ENCODE measurements at regions not wholly inside any gene's neighbourhood (a gene's known extent, or its start where the extent isn't known, plus 50 kb on each side); places are given as distances from the start of the nearest gene placed in this dataset.
"Not testable (repeated sequence)": the region's sequence is repeated elsewhere in the genome, so short reads cannot be mapped to it uniquely, and the experiment has no call there.

DNA sequence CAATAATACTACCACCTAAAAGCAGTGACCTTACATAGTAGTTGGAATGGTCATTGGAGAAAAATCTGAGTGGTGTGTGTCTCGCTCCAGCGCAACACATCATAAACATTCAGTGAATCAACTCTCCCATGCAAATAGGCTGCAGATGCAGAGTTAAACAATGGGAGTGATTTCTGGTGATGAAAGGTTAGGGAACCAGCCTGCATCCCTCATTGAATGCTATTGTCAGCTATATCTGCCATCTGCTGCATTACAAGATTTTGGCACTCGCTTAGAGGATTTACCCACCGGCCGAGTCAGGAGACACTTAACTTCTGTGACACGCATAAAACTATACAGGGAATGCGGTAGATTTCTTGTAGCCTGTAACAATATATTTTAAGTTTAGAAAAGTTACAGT lies 900.9 kb downstream of the FLRT2 start:
- DNase-seq: no peak

DNA sequence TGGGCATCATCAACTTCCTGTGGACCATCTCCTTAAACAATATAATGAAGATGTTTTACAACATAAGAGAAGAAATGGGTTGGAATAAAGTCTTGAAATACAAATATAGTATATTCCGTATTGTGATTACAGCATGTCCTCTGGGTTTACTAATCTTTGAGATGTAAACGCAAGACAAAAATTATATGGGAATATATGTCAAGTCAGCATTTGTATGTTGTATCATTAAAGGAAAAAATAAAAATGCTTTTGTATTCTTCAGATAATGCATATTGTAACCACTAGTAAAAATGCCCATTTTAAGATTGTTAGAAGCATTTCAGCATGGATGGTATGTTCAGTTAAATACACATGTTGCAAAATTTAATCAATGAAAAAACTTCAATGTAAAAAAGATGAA lies 893.3 kb downstream of the FLRT2 start:
- no peak for DNase-seq

DNA sequence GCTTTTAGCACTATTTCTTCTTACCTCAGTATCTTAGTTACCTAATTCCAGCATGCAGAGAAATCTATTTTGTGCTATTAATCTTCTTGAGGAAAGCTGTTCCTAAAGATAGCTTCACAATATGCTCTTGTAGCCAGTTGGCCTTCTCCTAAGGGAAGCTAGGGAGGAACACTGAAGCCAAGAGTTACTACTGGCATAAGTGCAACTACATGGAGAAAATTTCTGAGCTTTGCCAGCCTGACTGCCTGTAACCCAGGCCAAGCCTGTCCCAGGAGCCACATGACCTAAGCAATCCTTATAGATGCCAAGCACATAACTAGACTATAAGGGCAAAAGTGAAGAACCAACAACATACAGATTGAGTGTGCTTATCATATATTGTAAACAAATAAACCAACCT lies 890.2 kb downstream of the FLRT2 start:
- no peak for DNase-seq

DNA sequence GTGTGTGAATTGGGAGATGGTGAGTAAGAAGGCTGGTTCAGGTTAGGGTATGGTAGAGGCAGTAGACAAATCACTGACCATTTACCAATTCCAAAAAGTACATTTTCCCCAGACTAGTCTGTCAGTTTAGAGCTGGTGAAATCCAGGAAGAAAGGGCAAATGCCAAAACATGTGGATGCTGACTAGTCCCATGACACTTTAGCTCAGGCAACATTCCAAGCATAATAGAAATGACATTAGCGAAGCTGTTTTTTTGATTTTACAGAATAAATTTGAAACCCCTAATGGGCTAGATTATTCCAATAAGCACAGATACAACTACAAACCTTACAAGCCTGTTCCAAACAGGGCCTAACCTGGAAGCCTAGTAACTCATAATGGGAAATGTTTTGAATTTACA lies 884.2 kb downstream of the FLRT2 start:
- no peak for DNase-seq

DNA sequence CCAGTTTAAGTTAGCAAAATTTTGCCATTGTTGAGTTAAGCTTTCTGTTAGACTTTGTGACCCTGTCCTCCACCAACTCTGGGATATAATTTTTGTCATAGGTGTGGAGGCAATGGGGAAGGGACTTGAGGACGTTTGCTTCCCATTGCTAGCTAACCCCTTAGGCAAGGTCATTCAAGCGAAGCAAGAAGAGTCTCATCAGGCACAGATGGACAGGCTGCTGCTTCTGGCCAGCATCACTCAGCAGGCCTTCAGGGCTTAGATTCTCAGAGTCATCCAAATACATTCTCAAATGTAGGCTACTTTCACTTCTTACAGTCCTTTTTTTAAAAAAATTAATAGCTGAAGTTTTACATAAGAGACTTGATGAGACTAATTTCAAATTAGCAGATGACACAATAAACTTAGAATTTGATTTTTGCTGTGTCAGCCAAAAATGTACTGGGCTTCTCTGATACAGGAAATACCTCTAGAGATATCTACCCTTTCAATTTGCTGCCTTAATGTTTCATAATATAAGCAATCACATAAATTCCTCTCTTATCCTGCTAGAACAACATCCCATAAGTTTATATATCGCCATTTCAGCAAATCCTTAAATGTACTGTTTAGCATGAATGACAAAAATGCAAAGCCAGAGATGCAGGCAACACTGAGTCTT lies 875.2 kb downstream of the FLRT2 start:
- no peak for DNase-seq

DNA sequence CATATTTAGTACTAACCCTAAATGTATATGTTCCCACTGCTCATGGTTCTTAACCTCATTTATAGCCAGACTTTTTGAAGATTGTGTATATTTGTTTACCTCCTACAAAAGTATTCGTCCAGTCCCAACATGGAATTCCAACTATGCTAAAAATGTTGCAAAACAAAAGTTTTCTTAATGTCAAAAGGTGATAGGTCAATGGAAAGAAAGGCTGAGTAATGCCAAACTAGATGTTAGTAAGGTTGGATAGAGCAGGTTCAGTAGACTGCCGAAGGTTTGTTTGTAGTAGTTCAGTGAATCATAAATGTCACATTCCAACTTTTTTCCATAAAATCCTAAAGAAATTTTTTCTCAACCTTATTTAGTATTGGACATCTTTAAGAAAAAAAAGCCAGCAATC lies 874.5 kb downstream of the FLRT2 start:
- DNase-seq: no peak

DNA sequence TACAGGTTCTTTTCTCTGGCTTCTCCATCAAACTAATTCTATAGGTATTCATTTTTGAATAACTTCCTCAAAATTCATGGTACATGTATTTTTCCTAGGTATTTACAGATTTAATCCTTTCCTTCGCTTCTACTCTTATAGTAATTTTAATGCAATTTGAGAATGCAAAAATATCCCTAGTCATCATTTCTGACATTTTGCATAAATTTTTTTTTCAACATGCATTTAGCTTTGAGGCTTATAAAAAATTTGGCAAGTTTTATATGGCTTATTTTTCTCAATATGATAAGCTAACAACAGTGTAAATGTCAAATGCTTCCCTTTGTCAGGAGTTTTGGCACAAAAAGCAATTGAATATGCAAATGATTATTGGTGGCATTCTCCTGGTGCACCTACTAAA lies 872.6 kb downstream of the FLRT2 start:
- no peak for DNase-seq

DNA sequence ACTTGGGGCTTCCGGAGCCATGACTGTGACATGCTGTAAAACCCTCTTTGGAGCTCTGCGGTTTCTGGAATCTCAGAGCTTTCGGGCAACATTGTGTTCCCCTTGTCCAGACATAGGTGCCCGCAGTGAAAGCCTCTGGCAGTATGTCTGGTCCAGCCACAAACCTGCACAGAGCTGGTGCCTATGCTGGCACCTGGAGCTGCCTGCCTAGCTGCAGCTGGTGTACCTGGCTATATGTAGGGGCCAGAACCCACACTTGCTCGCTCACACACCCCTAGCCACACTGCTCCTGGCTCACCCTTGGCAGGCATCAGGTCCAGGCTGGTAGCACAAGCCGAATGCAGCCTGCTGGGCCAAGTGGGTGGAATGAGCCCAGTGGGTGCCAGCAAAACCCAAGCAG lies 861.1 kb downstream of the FLRT2 start:
- DNase-seq: no peak

DNA sequence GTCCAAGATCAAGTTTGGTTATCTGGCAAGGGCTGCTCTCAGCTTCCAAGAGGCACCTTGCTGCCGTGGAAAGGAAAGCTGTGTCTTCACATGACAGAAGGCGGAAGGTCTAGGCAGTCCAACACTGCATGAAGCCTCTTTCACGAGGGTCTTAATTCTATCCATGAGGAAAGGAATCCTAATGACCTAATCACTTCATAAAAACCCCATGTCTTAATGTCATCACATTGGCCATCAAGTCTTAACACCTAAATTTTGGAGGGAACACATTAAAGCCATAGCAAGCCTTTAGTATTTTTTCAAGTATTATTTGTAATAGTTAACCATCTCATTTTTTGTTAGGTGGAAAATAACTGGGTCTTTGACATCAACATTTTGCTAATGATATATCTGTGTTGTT lies 858.3 kb downstream of the FLRT2 start:
- DNase-seq: no peak

DNA sequence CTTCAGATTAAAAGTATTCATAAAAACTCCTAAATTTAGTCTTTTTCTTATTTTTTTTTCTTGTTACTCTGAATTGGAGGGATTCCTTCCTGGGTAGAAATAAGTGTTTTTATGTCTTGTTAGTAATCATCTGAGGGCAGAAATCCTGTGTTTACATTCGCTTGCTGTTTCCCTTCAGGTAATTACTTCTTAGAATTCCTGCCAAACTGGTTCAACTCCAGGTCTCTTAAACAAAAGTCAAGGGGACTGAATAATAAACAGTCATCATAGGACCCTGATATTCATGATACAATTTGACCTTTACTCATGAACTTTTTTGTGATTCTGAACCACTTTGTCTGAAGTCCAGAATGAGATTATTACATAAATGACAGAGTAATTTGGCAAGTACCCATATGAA lies 843.9 kb downstream of the FLRT2 start:
- DNase-seq: no peak

DNA sequence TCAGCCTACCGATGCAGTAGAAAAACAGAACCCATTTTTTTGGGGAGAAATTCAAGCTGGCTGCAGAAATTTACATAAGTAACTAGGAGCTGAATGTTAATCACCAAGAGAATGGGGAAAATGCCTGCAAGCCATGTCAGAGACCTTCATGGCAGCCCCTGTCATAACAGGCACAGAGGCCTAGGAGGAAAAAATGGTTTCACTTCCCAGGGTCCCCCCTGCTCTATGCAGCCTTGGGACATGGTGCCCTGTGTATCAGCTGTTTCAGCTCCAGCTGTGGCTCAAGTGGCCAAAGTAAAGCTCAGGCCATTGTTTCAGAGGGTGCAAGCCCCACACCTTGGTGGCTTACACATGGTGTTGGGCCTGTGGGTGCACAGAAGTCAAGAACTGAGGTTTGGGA lies 842.5 kb downstream of the FLRT2 start:
- no peak for DNase-seq

DNA sequence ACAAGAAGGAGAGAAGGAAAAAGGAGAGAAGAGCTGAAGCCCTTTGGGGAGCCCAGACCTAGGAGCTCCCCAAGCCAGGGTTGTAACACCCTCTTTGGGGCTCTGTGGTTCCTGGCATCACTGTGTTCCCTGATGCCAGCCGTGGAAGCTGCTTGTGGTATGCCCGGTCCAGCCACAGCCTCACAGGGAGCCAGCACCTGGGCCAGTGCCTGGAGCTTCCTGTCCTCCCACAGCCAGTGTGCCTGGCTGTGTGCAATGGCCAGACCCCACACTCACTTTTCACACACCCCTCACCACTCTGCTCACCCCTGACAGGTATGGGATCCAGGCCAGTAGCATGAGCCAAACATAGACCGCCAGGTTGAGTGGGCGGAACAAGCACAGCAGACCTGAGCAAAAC lies 834.7 kb downstream of the FLRT2 start:
- no peak for DNase-seq

DNA sequence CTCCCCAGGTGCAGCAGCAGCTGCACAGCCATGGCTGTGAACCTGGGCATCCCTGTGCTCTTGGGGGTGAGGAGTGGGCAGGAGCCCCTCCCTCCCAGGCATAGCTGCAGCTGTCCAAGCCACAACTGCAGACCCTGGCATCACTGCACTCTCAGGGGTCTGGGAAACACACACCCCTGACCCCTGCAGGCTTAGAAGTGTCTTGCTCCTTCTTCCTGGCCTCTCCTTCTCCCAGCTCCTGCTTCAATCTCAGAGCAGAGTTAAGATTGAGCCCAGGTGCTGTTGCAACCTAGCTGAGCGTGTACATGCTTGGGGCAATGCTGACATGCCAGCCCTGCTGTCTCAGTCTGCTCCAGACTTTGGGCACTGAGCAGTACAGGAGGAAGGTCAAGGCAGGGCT lies 833.6 kb downstream of the FLRT2 start:
- no peak for DNase-seq

DNA sequence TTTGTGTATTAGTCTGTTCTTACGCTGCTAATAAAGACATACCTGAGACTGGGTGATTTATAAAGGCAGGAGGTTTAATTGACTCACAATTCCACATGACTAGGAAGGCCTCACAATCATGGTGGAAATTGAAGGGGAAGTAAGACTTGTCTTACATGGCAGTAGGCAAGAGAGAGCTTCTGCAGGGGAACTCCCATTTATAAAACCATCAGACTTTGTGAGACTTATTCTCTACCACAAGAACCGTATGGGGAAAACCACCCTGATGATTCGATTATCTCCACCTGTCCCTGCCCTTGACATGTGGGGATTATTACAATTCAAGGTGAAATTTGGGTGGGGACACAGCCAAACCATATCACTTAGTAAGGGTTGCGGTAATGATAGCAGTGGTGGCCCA lies 833.1 kb downstream of the FLRT2 start:
- no peak for DNase-seq

DNA sequence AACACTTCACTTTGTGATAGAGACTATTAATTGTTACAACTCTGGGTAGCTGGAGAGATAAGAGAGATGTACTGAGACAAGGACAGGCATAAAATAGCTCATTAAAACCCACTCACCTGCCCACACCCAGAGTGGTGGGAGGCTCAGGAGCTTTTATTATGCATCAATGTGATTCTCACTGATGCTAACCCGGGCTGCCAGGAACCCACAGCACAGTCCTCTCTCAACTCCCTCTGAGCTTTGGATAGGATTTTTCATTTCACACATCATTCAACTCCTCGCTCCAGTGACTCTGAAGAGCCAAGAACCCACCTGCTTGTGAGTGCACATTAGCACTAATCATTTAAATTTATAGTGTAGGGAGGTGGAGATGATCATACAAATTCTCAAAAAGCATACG lies 827.9 kb downstream of the FLRT2 start:
- no peak for DNase-seq

DNA sequence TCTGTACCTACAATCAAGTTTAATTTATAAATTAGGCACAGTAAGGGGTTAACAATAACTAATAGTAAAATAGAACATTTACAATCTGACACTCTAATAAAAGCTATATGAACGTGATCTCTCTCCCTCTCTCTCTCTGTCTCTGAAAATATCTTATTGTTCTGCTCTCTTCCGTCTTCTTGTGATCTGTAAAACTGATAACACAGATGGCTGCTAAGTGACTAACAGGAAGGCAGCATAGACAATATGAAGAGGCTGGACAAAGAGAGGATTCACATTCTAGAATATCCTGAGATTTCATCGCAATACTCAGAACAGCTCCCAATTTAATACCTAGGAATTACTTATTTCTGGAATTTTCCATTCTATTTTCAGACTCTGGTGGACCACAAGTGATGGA lies 827.2 kb downstream of the FLRT2 start:
- DNase-seq: no peak

DNA sequence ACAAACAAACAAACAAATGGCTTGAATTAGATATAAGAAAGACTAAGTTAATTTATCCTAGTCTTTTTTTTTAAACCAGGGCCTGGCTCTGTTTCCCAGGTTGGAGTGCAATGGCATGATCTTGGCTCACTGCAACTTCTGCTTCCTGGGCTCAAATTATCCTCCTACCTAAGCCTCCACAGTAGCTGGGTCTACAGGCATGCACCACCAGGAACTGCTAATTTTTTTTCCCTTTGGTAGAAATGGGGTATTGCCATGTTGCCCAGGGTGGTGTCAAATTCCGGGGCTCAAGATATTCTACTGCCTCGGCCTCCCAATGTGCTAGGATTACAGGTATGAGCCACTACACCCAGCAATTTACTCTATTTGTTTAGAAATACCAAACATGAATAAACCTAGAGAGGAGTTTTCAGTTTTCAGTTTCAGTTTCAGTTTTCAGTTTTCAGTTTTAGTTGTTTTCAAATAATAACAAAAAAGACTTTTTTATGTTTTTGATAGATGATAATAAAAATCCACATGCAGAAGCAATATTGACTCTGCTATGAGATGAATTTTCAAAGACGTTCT lies 817.0 kb downstream of the FLRT2 start:
- no peak for DNase-seq

DNA sequence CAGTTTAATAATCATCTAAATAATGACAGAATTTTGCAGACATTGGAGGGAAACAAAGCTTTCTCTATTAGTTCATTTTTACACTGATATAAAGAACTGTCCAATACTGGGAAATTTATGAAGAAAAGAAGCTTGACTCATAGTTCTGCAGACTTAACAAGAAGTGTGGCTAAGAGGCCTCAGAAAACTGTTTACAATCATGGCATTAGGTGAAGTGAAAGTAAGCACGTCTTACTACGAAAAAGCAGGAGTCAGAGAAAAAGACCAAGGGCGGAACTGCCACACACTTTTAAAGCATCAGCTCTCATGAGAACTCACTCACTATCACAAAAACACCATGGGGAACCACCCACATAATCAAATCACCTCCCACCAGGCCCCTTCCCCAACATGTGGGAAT lies 804.4 kb downstream of the FLRT2 start:
- DNase-seq: peak; percentile 10 to 13

DNA sequence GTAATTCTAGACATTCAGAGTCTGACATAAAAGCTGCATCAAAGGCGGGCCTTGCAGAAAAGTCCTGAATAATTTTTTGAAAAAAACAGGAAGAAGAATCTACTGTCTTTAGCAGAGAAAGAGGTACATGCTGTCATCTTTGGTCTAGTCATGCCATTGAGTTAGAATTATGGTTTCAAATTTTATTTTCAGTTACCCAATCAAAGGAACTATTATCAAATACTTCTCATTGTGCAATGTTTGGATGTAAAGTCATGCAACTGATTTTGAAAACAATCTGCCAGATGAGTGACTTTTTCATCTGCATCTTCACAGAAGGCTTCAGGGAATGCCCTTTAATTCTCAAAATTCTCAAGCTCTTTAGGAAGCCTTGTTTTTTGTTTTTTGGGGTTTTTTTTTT lies 803.5 kb downstream of the FLRT2 start:
- peak; percentile 50 to 63 for DNase-seq

DNA sequence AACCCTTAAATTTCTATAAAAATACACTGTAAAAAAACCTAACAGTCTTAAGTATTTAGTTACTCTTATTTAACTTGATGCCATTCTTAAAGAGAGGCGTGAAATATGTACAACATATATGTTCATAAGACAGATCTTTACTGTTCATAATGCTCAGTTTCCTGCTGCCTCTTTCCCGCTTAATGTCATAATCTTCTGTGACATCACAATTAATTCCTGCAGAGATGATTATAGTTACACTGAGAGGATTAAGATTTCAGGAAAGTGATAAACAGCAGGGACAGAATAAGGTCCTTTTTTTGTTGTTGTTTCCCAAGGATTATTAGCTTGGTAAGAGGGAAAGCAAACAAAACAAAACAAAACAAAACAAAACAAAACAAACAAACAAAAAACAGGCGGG lies 801.4 kb downstream of the FLRT2 start:
- no peak for DNase-seq

DNA sequence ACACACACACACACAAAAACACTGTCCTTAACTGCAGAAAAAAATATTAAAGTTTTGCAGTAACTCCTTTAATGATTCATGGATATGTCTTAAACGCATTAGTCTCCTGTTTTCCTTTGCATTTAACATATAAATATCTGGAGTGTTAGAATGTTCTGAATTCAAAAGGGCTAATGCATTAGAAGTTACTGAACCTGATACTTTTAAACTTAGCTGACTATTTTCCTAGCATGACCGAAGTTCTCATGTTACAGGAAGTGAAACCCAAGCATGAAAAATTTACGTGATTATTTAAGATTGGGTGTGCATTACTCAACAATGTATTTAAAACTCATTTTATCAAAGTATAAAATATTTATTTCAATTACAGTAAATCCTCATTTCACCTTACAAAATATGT lies 791.2 kb downstream of the FLRT2 start:
- DNase-seq: peak in 1 of 2 donors; percentile 2

DNA sequence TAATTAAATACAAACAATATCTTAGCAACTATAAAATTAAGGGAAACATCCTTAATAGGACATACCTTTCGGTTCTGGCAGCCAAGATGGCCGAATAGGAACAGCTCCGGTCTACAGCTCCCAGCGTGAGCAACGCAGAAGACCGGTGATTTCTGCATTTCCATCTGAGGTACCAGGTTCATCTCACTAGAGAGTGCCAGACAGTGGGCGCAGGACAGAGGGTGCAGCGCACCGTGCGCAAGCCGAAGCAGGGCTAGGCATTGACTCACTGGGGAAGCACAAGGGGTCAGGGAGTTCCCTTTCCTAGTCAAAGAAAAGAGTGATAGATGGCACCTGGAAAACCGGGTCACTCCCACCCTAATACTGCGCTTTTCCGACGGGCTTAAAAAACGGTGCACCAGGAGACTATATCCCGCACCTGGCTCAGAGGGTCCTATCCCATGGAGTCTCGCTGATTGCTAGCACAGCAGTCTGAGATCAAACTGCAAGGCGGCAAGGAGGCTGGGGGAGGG lies 782.3 kb downstream of the FLRT2 start:
- not testable (repeated sequence) for DNase-seq

DNA sequence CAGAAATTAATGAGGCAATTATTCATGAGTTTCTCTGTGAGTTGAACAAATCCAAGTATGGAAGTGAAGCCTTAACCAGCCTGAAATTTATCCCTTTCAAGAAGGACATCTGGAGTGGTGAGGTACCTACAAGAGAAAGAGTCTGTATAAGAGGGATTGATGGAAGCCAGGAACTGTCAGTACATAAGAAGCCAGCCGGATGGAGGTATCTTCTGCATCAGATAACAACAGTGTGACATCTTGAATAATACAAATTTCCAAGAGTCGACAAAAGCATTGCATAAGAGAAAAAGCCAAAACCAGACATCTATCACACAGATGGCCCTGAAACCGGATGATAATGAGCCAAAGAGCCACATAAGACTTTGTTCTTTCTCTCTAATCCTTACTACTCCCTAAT lies 781.2 kb downstream of the FLRT2 start:
- DNase-seq: no peak

DNA sequence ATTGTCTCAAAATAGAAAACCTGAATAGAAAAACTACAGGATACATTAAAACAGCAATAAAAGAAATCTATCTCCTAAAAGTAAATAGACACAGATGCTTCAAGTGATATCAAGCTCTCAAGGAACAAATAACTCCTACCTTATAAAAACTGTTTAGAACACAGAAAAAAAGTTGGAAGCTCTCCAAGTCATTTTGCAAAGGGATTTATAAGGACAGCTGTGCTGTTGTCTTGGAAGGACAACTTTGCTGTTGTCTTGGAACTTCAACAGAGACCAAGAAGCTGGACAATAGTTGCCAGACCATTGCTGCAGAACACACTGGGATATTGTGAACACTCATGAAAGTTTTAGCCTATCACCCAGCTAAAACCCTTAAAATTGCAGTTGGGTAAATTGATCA lies 780.7 kb downstream of the FLRT2 start:
- no peak for DNase-seq

DNA sequence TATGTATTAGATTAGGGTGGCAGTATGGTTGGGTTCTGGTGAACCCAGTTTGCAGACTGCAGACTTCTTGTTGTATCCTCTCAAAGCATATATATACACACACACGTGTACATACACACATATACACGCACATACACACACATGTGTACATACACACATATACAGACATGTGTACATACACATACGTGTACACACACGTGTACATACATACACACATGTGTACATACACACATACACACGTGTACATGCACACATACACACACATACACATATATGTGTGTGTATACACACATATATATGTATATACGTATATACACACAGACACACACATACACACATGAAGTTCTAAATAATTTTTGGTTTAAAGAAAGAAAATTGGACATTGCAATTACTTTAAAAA lies 780.2 kb downstream of the FLRT2 start:
- no peak for DNase-seq
